Transverse colon (tissue), 4 donors: ENCODE measurements at regions not wholly inside any gene's neighbourhood (a gene's known extent, or its start where the extent isn't known, plus 50 kb on each side); places are given as distances from the start of the nearest gene placed in this dataset.

Experiments
- EP300 ChIP-seq: sonication (generic); formaldehyde crosslinking; IDR thresholded peaks from one replicate; pipeline ENCODE4 v1.6.1; 2017; ENCODE audit warnings: antibody characterized with exemption, low read depth
- POLR2A ChIP-seq: fragments of 450-650 bp; IDR thresholded peaks from one replicate; pipeline ENCODE4 v1.6.1; 2016; ENCODE audit warnings: antibody characterized with exemption, mild to moderate bottlenecking, moderate library complexity
- POLR2AphosphoS5 ChIP-seq, 3 donors: sonication (generic); formaldehyde crosslinking; IDR thresholded peaks; one replicate each; pipeline ENCODE4 v1.6.1; 2016; ENCODE audit warnings: antibody characterized with exemption in 3 of 3
- TF ChIP-seq, protein P1 (sequence below), 5 experiments: fragments of 200-600 bp in 3 of 5; fragments of 450-650 bp in 2 of 5; sonication (generic) in 3 of 5; IDR thresholded peaks; 1 replicate in 2 of 5; 2 replicates in 3 of 5; pipeline ENCODE4 v1.5.1; 2016 to 2017; ENCODE audit warnings: antibody characterized with exemption in 5 of 5, inconsistent platforms in 3 of 5, mild to moderate bottlenecking in 2 of 5, moderate library complexity in 1 of 5

DNA sequence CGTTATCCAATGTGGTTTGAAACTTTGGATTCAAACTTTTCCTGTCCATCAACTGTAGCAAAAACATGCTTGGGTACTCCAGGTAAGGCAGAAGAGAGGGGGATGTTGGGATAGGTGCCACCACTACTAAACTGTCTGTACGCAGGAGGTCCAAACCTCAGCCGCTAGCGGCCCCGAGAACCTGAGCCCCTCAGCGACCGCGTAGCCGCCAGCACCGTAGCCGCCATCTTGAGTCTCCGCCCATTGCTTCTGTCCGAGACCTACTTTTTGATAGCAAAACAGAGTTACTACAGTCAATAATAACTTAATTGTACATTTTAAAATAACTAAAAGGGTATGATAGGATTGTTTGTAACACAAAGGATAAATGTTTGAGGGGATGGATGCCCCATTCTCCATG, 119.9 kb upstream of the GRID2 start:
- TF ChIP-seq POLR2A (no peak), EP300 (no peak), POLR2AphosphoS5 (IDR thresholded peaks at IDR 0.05) (no peak)
- TF ChIP-seq, protein P1, sequence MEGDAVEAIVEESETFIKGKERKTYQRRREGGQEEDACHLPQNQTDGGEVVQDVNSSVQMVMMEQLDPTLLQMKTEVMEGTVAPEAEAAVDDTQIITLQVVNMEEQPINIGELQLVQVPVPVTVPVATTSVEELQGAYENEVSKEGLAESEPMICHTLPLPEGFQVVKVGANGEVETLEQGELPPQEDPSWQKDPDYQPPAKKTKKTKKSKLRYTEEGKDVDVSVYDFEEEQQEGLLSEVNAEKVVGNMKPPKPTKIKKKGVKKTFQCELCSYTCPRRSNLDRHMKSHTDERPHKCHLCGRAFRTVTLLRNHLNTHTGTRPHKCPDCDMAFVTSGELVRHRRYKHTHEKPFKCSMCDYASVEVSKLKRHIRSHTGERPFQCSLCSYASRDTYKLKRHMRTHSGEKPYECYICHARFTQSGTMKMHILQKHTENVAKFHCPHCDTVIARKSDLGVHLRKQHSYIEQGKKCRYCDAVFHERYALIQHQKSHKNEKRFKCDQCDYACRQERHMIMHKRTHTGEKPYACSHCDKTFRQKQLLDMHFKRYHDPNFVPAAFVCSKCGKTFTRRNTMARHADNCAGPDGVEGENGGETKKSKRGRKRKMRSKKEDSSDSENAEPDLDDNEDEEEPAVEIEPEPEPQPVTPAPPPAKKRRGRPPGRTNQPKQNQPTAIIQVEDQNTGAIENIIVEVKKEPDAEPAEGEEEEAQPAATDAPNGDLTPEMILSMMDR (IDR thresholded peaks at IDR 0.05) = no peak
